Panc1 (cell line): ENCODE measurements at regions not wholly inside any gene's neighbourhood (a gene's known extent, or its start where the extent isn't known, plus 50 kb on each side); places are given as distances from the start of the nearest gene placed in this dataset.
"Not testable (repeated sequence)": the region's sequence is repeated elsewhere in the genome, so short reads cannot be mapped to it uniquely, and the experiment has no call there.

Experiments used
- SIN3A ChIP-seq: IDR thresholded peaks from 2 replicates; pipeline ENCODE4 v1.6.1; 2012; ENCODE audit warnings: low read depth, mild to moderate bottlenecking, low read length, moderate library complexity, borderline replicate concordance; ENCODE audit not compliant: insufficient read depth
- TF ChIP-seq, protein P1 (sequence below): fragments of 450-650 bp; IDR thresholded peaks from 2 replicates; pipeline ENCODE4 v1.5.1; 2017; ENCODE audit warnings: mild to moderate bottlenecking

GRCh38 chr20:30951088-30951487, 306.4 kb upstream of the DEFB115 start:
- TF ChIP-seq, protein P1, sequence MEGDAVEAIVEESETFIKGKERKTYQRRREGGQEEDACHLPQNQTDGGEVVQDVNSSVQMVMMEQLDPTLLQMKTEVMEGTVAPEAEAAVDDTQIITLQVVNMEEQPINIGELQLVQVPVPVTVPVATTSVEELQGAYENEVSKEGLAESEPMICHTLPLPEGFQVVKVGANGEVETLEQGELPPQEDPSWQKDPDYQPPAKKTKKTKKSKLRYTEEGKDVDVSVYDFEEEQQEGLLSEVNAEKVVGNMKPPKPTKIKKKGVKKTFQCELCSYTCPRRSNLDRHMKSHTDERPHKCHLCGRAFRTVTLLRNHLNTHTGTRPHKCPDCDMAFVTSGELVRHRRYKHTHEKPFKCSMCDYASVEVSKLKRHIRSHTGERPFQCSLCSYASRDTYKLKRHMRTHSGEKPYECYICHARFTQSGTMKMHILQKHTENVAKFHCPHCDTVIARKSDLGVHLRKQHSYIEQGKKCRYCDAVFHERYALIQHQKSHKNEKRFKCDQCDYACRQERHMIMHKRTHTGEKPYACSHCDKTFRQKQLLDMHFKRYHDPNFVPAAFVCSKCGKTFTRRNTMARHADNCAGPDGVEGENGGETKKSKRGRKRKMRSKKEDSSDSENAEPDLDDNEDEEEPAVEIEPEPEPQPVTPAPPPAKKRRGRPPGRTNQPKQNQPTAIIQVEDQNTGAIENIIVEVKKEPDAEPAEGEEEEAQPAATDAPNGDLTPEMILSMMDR = not testable (repeated sequence)
- not testable (repeated sequence) for TF ChIP-seq SIN3A
